ENCODE measurements at regions not wholly inside any gene's neighbourhood (a gene's known extent, or its start where the extent isn't known, plus 50 kb on each side); places are given as distances from the start of the nearest gene placed in this dataset.
"Not testable (repeated sequence)": the region's sequence is repeated elsewhere in the genome, so short reads cannot be mapped to it uniquely, and the experiment has no call there.

- not testable (repeated sequence) for DNase-seq
Measured at GRCh38 chr7:19953411-19953810, 180.0 kb upstream of the TMEM196 start.

- DNase-seq, result no peak
Measured at GRCh38 chr7:19948160-19948559, 174.7 kb upstream of the TMEM196 start.

- DNase-seq, result no peak
Measured at GRCh38 chr7:19944363-19945120, 171.1 kb upstream of the TMEM196 start.

- DNase-seq, result no peak
Measured at GRCh38 chr7:19939746-19940145, 166.3 kb upstream of the TMEM196 start.

- no peak for DNase-seq
Measured at GRCh38 chr7:19932549-19933249, 159.3 kb upstream of the TMEM196 start.

- no peak for DNase-seq
Measured at GRCh38 chr7:19930851-19931250, 157.4 kb upstream of the TMEM196 start.

GRCh38 chr7:19930051-19930450, 156.6 kb upstream of the TMEM196 start:
- DNase-seq, result no peak

GRCh38 chr7:19928247-19928646, 154.8 kb upstream of the TMEM196 start:
- no peak for DNase-seq

- DNase-seq, result no peak
Measured at GRCh38 chr7:19920705-19921104, 147.3 kb upstream of the TMEM196 start.

- no peak for DNase-seq
Measured at GRCh38 chr7:19920166-19920565, 146.7 kb upstream of the TMEM196 start.

GRCh38 chr7:19919261-19920095, 146.1 kb upstream of the TMEM196 start:
- peak; percentile 14 for DNase-seq

GRCh38 chr7:19916046-19916445, 142.6 kb upstream of the TMEM196 start:
- DNase-seq, result no peak

GRCh38 chr7:19915596-19915995, 142.2 kb upstream of the TMEM196 start:
- DNase-seq, result no peak

GRCh38 chr7:19914866-19915265, 141.4 kb upstream of the TMEM196 start:
- no peak for DNase-seq

- no peak for DNase-seq
Measured at GRCh38 chr7:19900118-19900517, 126.7 kb upstream of the TMEM196 start.

- DNase-seq, result no peak
Measured at GRCh38 chr7:19899529-19899928, 126.1 kb upstream of the TMEM196 start.

- not testable (repeated sequence) for DNase-seq
Measured at GRCh38 chr7:19882893-19883292, 109.5 kb upstream of the TMEM196 start.

- DNase-seq, result no peak
Measured at GRCh38 chr7:19872094-19872493, 98.7 kb upstream of the TMEM196 start.

GRCh38 chr7:19871102-19871501, 97.7 kb upstream of the TMEM196 start:
- DNase-seq, result no peak

GRCh38 chr7:19869979-19870378, 96.6 kb upstream of the TMEM196 start:
- DNase-seq, result no peak

GRCh38 chr7:19853261-19853832, 79.9 kb upstream of the TMEM196 start:
- no peak for DNase-seq

- no peak for DNase-seq
Measured at GRCh38 chr7:19852192-19852591, 78.8 kb upstream of the TMEM196 start.

GRCh38 chr7:19851504-19851903, 78.1 kb upstream of the TMEM196 start:
- no peak for DNase-seq
